Endothelial cell of umbilical vein (primary cell): ENCODE measurements at regions not wholly inside any gene's neighbourhood (a gene's known extent, or its start where the extent isn't known, plus 50 kb on each side); places are given as distances from the start of the nearest gene placed in this dataset.

ENCODE experiments used
- EZH2 ChIP-seq: IDR thresholded peaks from 2 replicates; pipeline ENCODE4 v1.6.1; 2012; ENCODE audit warnings: borderline replicate concordance, low read depth, mild to moderate bottlenecking, moderate library complexity, low read length, inconsistent platforms; ENCODE audit not compliant: severe bottlenecking
- FOS ChIP-seq: IDR thresholded peaks from 2 replicates; pipeline ENCODE4 v1.6.1; 2011; ENCODE audit warnings: mild to moderate bottlenecking, low read length, moderate library complexity, borderline replicate concordance; ENCODE audit not compliant: insufficient read depth
- JUN ChIP-seq: IDR thresholded peaks from 2 replicates; pipeline ENCODE4 v1.6.1; 2011; ENCODE audit warnings: borderline replicate concordance, low read depth; ENCODE audit not compliant: insufficient read length, insufficient read depth
- MYC ChIP-seq: IDR thresholded peaks from one replicate; pipeline ENCODE4 v1.6.1; 2011; ENCODE audit warnings: mild to moderate bottlenecking, low read depth, low read length
- POLR2A ChIP-seq: IDR thresholded peaks from 2 replicates; pipeline ENCODE4 v1.6.1; 2012; ENCODE audit warnings: low read depth, mild to moderate bottlenecking, control low read depth, low read length
- POLR2AphosphoS5 ChIP-seq: IDR thresholded peaks from 2 replicates; pipeline ENCODE4 v1.6.1; 2012; ENCODE audit warnings: low read depth, mild to moderate bottlenecking, control low read depth, low read length, moderate library complexity; ENCODE audit not compliant: insufficient read depth
- TF ChIP-seq, protein P1 (sequence below), 2 donors: IDR thresholded peaks; 1 replicate in 1 of 2; 2 replicates in 1 of 2; pipeline ENCODE4 v1.5.1; 2011; ENCODE audit warnings: low read length in 2 of 2, mild to moderate bottlenecking in 2 of 2, moderate library complexity in 2 of 2, control low read depth in 1 of 2, inconsistent platforms in 1 of 2, low read depth in 1 of 2; ENCODE audit not compliant: insufficient read depth in 1 of 2; ENCODE audit errors: extremely low read depth in 1 of 2
- TF ChIP-seq, protein P2 (sequence below): IDR thresholded peaks from 2 replicates; pipeline ENCODE4 v1.6.1; 2011; ENCODE audit not compliant: insufficient read depth, insufficient read length

DNA sequence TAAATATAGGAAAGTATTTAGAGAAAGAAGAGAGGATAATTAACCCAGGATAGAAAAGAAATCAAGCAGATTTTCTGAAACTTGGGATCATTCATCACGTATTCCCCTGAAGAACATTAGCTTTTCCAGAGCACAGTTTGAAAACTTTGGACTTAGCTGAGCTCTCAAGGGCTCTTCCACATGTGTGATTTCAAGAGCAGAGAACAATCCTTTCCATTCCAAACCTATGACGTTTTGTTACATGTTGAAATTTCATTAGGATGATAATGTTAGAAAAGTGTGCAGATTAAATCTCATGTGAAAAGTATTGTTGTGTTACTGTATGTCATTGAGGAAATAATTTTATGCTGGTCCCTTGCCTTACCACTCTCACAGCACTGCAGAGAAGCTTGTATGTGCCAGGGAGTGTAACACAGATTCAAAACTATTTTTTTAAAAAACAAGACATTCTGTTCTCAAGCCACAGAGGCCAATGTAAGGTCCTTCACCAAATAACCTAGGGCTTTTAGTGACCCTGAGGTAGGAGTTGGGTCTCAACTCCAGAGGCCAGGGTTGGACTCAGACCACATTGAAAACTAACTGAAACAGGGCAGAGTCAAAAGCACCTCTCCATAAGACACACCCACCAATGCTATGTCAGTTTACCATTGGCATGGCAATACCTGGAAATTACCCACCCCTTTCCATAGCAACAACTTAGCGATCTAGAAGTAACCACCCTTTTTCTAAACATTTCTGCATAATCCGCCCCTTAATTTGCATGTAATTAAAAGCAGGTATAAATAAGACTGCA is 141.3 kb downstream of the ANXA5 start:
- no peak for TF ChIP-seq POLR2A
- TF ChIP-seq EZH2: no peak
- TF ChIP-seq, protein P1, sequence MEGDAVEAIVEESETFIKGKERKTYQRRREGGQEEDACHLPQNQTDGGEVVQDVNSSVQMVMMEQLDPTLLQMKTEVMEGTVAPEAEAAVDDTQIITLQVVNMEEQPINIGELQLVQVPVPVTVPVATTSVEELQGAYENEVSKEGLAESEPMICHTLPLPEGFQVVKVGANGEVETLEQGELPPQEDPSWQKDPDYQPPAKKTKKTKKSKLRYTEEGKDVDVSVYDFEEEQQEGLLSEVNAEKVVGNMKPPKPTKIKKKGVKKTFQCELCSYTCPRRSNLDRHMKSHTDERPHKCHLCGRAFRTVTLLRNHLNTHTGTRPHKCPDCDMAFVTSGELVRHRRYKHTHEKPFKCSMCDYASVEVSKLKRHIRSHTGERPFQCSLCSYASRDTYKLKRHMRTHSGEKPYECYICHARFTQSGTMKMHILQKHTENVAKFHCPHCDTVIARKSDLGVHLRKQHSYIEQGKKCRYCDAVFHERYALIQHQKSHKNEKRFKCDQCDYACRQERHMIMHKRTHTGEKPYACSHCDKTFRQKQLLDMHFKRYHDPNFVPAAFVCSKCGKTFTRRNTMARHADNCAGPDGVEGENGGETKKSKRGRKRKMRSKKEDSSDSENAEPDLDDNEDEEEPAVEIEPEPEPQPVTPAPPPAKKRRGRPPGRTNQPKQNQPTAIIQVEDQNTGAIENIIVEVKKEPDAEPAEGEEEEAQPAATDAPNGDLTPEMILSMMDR (IDR thresholded peaks at IDR 0.05; ENCODE audit: extremely low read depth in 1 of 2, insufficient read depth in 1 of 2, low read depth in 1 of 2, low read length in 2 of 2): no peak
- TF ChIP-seq, protein P2, sequence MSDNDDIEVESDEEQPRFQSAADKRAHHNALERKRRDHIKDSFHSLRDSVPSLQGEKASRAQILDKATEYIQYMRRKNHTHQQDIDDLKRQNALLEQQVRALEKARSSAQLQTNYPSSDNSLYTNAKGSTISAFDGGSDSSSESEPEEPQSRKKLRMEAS: no peak
- TF ChIP-seq JUN: no peak
- TF ChIP-seq POLR2AphosphoS5: no peak
- TF ChIP-seq MYC: no peak
- no peak for TF ChIP-seq FOS
